ENCODE measurements at regions not wholly inside any gene's neighbourhood (a gene's known extent, or its start where the extent isn't known, plus 50 kb on each side); places are given as distances from the start of the nearest gene placed in this dataset.

GRCh38 chr11:37497326-37497725 lies 899.3 kb upstream of the RAG2 start:
- no peak for DNase-seq (ENCODE audit: low spot score)
- Mint-ChIP-seq H3K27me3 (ENCODE audit: unreplicated experiment) (no peaks in the 10 kb centered on the region), H3K9me3 (ENCODE audit: unreplicated experiment) (no peaks in the 10 kb centered on the region), H3K4me1 (ENCODE audit: unreplicated experiment) (no peaks in the 10 kb centered on the region), H3K27ac (ENCODE audit: unreplicated experiment) (no peak overlapping the region), H3K4me3 (ENCODE audit: unreplicated experiment) (no peak overlapping the region), H3K36me3 (ENCODE audit: low read depth, unreplicated experiment) (no peaks in the 10 kb centered on the region)
- TF ChIP-seq CTCF (IDR thresholded peaks at IDR 0.05; ENCODE audit: unreplicated experiment) = no peak

GRCh38 chr11:37496201-37496600 lies 898.2 kb upstream of the RAG2 start:
- no peak for DNase-seq (ENCODE audit: low spot score)
- no peaks in the 10 kb centered on the region for H3K9me3 Mint-ChIP-seq (ENCODE audit: unreplicated experiment)
- H3K4me1 Mint-ChIP-seq (ENCODE audit: unreplicated experiment) = no peaks in the 10 kb centered on the region
- TF ChIP-seq CTCF (IDR thresholded peaks at IDR 0.05; ENCODE audit: unreplicated experiment) = no peak
- H3K27me3 Mint-ChIP-seq (ENCODE audit: unreplicated experiment) = no peaks in the 10 kb centered on the region
- no peaks in the 10 kb centered on the region for H3K36me3 Mint-ChIP-seq (ENCODE audit: low read depth, unreplicated experiment)
- no peak overlapping the region for H3K27ac Mint-ChIP-seq (ENCODE audit: unreplicated experiment)
- H3K4me3 Mint-ChIP-seq (ENCODE audit: unreplicated experiment) = no peak overlapping the region

GRCh38 chr11:37484298-37484697 lies 886.3 kb upstream of the RAG2 start:
- Mint-ChIP-seq H3K4me3 (ENCODE audit: unreplicated experiment) (no peak overlapping the region), H3K27ac (ENCODE audit: unreplicated experiment) (no peak overlapping the region), H3K36me3 (ENCODE audit: low read depth, unreplicated experiment) (no peaks in the 10 kb centered on the region), H3K27me3 (ENCODE audit: unreplicated experiment) (no peaks in the 10 kb centered on the region), H3K9me3 (ENCODE audit: unreplicated experiment) (no peaks in the 10 kb centered on the region), H3K4me1 (ENCODE audit: unreplicated experiment) (no peaks in the 10 kb centered on the region)
- no peak for DNase-seq (ENCODE audit: low spot score)
- TF ChIP-seq CTCF (IDR thresholded peaks at IDR 0.05; ENCODE audit: unreplicated experiment) = no peak

GRCh38 chr11:37483761-37484160 lies 885.7 kb upstream of the RAG2 start:
- Mint-ChIP-seq H3K36me3 (ENCODE audit: low read depth, unreplicated experiment) (no peaks in the 10 kb centered on the region), H3K9me3 (ENCODE audit: unreplicated experiment) (no peaks in the 10 kb centered on the region), H3K27ac (ENCODE audit: unreplicated experiment) (no peak overlapping the region)

GRCh38 chr11:37474889-37475288 lies 876.9 kb upstream of the RAG2 start:
- Mint-ChIP-seq H3K27me3 (ENCODE audit: unreplicated experiment) (no peaks in the 10 kb centered on the region), H3K9me3 (ENCODE audit: unreplicated experiment) (no peaks in the 10 kb centered on the region), H3K4me1 (ENCODE audit: unreplicated experiment) (peaks cover 4% of the 10 kb centered on the region), H3K36me3 (ENCODE audit: low read depth, unreplicated experiment) (no peaks in the 10 kb centered on the region), H3K4me3 (ENCODE audit: unreplicated experiment) (no peak overlapping the region), H3K27ac (ENCODE audit: unreplicated experiment) (no peak overlapping the region)
- DNase-seq (ENCODE audit: low spot score) = no peak
- no peak for TF ChIP-seq CTCF (IDR thresholded peaks at IDR 0.05; ENCODE audit: unreplicated experiment)

More at GRCh38 chr11:37483761-37484160, 885.7 kb upstream of the RAG2 start:
- no peaks in the 10 kb centered on the region for H3K4me1 Mint-ChIP-seq (ENCODE audit: unreplicated experiment)
- no peak for TF ChIP-seq CTCF (IDR thresholded peaks at IDR 0.05; ENCODE audit: unreplicated experiment)
- no peak overlapping the region for H3K4me3 Mint-ChIP-seq (ENCODE audit: unreplicated experiment)
- DNase-seq (ENCODE audit: low spot score) = no peak
- H3K27me3 Mint-ChIP-seq (ENCODE audit: unreplicated experiment) = no peaks in the 10 kb centered on the region
